Naive B cell (primary cell): ENCODE measurements at regions not wholly inside any gene's neighbourhood (a gene's known extent, or its start where the extent isn't known, plus 50 kb on each side); places are given as distances from the start of the nearest gene placed in this dataset.
"Not testable (repeated sequence)": the region's sequence is repeated elsewhere in the genome, so short reads cannot be mapped to it uniquely, and the experiment has no call there.

ENCODE experiments used
- ATAC-seq, 2 donors: fragments of 150-1000 bp; cut with Tn5 transposase; 2 replicates each; pipeline ENCODE4 v1.10.0; 2021; ENCODE audit warnings: low read depth in 2 of 2, mild to moderate bottlenecking in 2 of 2, moderate library complexity in 2 of 2
- DNase-seq: peaks from one replicate; pipeline ENCODE4 v3.0.0; 2022
- H3K27ac Mint-ChIP-seq, 6 donors: one replicate each; pipeline ENCODE4 v1.8.0; 2020 to 2022; ENCODE audit warnings: mild to moderate bottlenecking in 6 of 6, mixed read lengths in 6 of 6, moderate library complexity in 5 of 6, inconsistent platforms in 2 of 6
- H3K27me3 Mint-ChIP-seq, 3 donors: one replicate each; pipeline ENCODE4 v1.8.0; 2021 to 2022; ENCODE audit warnings: mixed read lengths in 3 of 3, mild to moderate bottlenecking in 1 of 3
- H3K36me3 Mint-ChIP-seq, 2 donors: one replicate each; pipeline ENCODE4 v1.8.0; 2020 to 2022; ENCODE audit warnings: mixed read lengths in 2 of 2, inconsistent platforms in 1 of 2, mild to moderate bottlenecking in 1 of 2
- H3K4me1 Mint-ChIP-seq, 3 donors: one replicate each; pipeline ENCODE4 v1.8.0; 2020 to 2022; ENCODE audit warnings: mixed read lengths in 3 of 3, inconsistent platforms in 1 of 3, mild to moderate bottlenecking in 1 of 3, moderate library complexity in 1 of 3
- H3K4me3 Mint-ChIP-seq, 8 donors: one replicate each; pipeline ENCODE4 v1.8.0; 2020 to 2022; ENCODE audit warnings: mild to moderate bottlenecking in 8 of 8, mixed read lengths in 8 of 8, moderate library complexity in 8 of 8, inconsistent platforms in 2 of 8
- H3K9me3 Mint-ChIP-seq, 7 donors: one replicate each; pipeline ENCODE4 v1.8.0; 2020 to 2022; ENCODE audit warnings: mixed read lengths in 7 of 7, mild to moderate bottlenecking in 5 of 7, inconsistent platforms in 2 of 7, moderate library complexity in 1 of 7

DNA sequence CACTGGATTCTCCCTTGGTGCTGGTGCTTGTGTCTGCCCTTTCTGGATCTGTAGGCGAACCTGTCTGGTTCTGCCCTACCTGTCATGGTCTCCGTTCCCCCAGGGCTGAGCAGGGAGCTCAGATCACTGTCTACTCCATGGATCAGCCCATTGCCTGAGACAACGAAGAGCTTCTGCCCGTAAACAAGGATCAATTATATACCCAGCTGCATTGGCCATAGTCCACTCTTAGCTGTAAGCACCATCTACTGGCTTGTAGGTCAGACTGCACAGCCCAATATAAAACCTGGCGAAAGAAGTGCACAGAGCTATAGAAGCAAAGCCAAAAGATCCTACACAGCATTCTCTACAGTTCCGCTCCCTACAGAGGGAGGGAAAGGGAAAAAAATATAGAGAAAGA is 181.5 kb upstream of the RPS23 start:
- Mint-ChIP-seq H3K9me3 (peaks cover 8 to 13% (median 11%) of the 10 kb centered on the region in 7 donors), H3K27ac (no peak overlapping the region), H3K4me3 (no peak overlapping the region), H3K36me3 (no peaks in the 10 kb centered on the region), H3K27me3 (no peaks in the 10 kb centered on the region), H3K4me1 (no peaks in the 10 kb centered on the region)
- DNase-seq (no peak), ATAC-seq (no peak)

DNA sequence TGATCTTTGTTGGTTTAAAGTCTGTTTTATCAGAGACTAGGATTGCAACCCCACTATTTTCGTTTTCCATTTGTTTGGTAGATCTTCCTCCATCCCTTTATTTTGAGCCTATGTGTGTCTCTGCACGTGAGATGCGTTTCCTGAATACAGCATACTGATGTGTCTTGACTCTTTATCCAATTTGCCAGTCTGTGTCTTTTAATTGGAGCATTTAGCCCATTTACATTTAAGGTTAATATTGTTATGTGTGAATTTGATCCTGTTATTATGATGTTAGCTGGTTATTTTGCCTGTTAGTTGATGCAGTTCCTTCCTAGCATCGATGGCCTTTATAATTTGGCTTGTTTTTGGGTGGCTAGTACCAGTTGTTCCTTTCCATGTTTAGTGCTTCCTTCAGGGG is 177.2 kb upstream of the RPS23 start:
- not testable (repeated sequence) for H3K36me3 Mint-ChIP-seq, H3K27me3 Mint-ChIP-seq, H3K27ac Mint-ChIP-seq, ATAC-seq, DNase-seq, H3K4me1 Mint-ChIP-seq, H3K4me3 Mint-ChIP-seq
- H3K9me3 Mint-ChIP-seq, result peaks cover 5 to 19% (median 9%) of the 10 kb centered on the region in 7 donors

DNA sequence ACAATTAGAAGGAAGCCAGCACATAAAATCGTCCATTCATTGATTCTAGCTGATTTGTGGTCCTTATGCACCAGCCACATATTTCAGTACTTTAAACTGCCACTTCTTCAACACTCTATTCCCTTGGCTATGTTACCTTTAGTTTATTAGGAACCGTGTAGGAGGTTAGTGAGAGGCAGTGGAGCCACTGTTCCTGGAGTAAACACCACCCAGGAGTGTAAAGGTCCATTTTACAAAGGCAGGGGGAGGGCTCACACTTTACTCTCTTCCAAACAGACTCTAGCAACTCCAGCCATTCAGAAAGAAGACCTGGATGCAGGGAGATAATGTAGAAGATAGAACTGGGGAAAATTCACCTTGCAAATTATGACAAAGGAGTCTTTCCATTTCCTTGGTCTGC is 170.2 kb upstream of the RPS23 start:
- peaks cover 0 to 13% (median 7%) of the 10 kb centered on the region in 7 donors for H3K9me3 Mint-ChIP-seq
- no peak for ATAC-seq
- no peak overlapping the region for H3K27ac Mint-ChIP-seq
- H3K4me3 Mint-ChIP-seq, result no peak overlapping the region
- H3K4me1 Mint-ChIP-seq, result no peaks in the 10 kb centered on the region
- H3K36me3 Mint-ChIP-seq, result no peaks in the 10 kb centered on the region
- H3K27me3 Mint-ChIP-seq, result peaks cover 0 to 9% (median 0%) of the 10 kb centered on the region in 3 donors
- no peak for DNase-seq

DNA sequence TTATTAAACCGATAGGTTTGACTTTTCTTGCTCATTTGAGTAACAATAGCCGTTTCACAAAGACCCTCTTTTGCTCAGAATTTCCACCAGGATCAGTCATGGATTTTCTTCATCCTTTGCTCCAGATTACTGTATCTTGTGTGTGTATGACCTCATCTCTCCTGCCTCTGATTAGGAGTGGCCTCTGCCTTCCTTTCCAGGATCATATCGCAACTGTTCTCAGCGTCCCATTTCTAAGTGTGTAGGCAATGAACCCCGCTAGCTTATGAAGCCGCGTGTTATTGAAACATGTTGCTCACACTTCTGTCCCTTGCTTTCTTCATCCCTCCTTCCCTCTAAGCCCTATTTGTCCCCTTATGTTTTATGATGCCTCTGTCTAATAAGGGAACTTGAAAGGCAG is 169.8 kb upstream of the RPS23 start:
- Mint-ChIP-seq H3K27me3 (peaks cover 0 to 9% (median 0%) of the 10 kb centered on the region in 3 donors), H3K9me3 (peaks cover 0 to 12% (median 7%) of the 10 kb centered on the region in 7 donors), H3K36me3 (no peaks in the 10 kb centered on the region), H3K4me3 (no peak overlapping the region), H3K4me1 (no peaks in the 10 kb centered on the region), H3K27ac (no peak overlapping the region)
- DNase-seq (no peak), ATAC-seq (no peak)

DNA sequence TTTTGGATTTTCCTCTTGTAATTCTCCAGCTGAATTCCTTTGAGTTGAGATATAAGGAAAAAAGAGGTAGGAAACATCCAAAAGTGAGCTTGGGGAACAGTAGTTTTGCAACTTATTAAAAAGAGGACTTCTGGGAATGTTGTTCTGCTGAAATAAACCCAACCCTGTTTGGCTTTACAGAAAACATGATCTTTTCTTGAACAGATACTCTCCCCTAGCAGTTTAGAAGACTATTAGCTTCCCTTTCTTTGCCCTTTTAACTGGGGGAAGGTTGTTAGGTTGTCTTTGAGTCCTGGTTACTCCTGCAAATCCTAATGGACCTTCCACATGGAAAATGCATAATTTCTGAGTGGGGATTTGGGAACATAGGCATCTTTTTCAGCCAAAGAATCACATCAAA is 168.7 kb upstream of the RPS23 start:
- H3K27ac Mint-ChIP-seq, result no peak overlapping the region
- H3K9me3 Mint-ChIP-seq, result peaks cover 0 to 4% (median 1%) of the 10 kb centered on the region in 7 donors
- DNase-seq (no peak), ATAC-seq (no peak)
- H3K4me3 Mint-ChIP-seq, result no peak overlapping the region
- H3K36me3 Mint-ChIP-seq, result no peaks in the 10 kb centered on the region
- H3K4me1 Mint-ChIP-seq, result no peaks in the 10 kb centered on the region
- peaks cover 0 to 9% (median 0%) of the 10 kb centered on the region in 3 donors for H3K27me3 Mint-ChIP-seq

DNA sequence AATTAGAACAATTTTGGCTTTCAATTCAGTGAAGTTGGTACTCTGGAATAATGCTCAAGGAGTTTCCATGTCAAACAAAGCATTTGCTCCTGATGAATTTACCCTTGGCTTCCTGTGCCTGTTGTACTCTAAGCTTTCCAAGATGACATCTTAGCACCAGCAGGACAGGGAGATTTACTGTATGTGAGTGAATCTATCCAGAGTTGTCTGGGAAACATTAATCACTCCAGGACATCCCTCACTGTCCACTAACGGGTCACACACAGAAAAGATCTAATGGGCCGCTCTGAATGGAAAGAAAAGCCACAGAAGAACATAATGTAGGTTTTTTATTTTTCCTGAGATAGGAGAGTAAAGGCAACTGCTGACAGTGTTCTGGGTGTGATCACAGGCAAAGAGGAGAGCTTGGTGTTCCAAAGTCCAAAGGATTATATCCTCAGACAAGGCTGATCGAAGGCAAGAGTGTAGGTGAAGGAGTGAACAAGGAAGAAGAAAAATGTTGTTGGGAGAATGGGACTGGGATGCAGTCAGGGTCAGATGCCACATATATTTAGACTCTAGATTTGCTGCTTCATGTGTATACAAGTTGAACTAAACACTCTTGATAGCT is 167.7 kb upstream of the RPS23 start:
- Mint-ChIP-seq H3K4me3 (no peak overlapping the region), H3K4me1 (no peaks in the 10 kb centered on the region), H3K9me3 (peaks cover 0 to 2% (median 1%) of the 10 kb centered on the region in 7 donors), H3K36me3 (no peaks in the 10 kb centered on the region), H3K27ac (no peak overlapping the region), H3K27me3 (peaks cover 0 to 9% (median 0%) of the 10 kb centered on the region in 3 donors)
- ATAC-seq, result no peak
- no peak for DNase-seq

DNA sequence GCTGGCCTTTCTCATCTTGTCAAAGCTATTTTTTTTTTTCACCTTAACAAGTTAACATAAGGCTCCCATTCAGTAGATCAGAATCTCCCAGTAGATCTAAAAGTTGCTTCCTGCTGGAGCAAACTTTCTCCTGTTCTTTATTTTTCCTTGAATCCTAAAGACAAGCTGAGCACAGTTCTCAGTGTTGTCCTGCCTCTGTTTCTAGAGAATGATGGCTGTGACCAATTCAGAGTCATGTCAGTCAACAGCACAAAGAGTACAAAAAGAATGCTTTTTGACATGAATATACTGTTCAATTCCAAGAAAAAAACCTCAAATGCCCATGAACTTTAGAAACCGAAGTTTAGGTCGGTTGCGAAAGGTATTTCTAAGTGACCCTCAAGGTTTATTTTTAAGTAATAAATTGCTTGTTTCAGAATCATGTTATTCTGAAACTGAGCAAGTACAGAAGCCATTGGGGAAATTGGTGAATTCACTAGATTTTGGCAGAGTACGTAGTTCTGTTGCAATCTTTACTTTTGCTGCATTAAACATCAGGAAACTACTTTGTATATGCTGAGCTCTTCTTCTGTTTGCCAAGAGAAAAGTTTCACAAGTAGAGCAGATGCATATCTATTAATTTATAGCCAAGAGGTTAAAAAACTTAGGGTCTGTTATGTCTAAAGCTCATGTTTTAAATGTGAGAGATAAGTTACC is 161.7 kb upstream of the RPS23 start:
- ATAC-seq, result no peak
- no peaks in the 10 kb centered on the region for H3K4me1 Mint-ChIP-seq
- no peaks in the 10 kb centered on the region for H3K36me3 Mint-ChIP-seq
- H3K4me3 Mint-ChIP-seq, result no peak overlapping the region
- DNase-seq, result no peak
- peaks cover 0 to 12% (median 6%) of the 10 kb centered on the region in 7 donors for H3K9me3 Mint-ChIP-seq
- H3K27me3 Mint-ChIP-seq, result peaks cover 0 to 9% (median 8%) of the 10 kb centered on the region in 3 donors
- H3K27ac Mint-ChIP-seq, result no peak overlapping the region

DNA sequence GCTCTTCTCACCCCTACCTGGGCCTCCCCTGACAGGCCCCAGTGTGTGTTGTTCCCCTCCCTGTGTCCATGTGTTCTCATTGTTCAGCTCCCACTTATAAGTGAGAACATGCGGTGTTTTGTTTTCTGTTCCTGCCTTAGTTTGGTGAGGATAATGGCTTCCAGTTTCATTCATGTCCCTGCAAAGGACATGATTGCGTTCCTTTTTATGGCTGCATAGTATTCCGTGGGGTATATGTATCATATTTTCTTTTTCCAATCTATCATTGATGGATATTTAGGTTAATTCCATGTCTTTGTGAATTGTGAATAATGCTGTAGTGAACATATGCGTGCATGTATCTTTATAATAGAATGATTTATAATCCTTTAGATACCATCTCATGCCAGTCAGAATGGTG is 159.4 kb upstream of the RPS23 start:
- DNase-seq, H3K27ac Mint-ChIP-seq, H3K27me3 Mint-ChIP-seq, H3K4me3 Mint-ChIP-seq, ATAC-seq, H3K4me1 Mint-ChIP-seq, H3K36me3 Mint-ChIP-seq: not testable (repeated sequence)
- peaks cover 0 to 15% (median 7%) of the 10 kb centered on the region in 7 donors for H3K9me3 Mint-ChIP-seq

DNA sequence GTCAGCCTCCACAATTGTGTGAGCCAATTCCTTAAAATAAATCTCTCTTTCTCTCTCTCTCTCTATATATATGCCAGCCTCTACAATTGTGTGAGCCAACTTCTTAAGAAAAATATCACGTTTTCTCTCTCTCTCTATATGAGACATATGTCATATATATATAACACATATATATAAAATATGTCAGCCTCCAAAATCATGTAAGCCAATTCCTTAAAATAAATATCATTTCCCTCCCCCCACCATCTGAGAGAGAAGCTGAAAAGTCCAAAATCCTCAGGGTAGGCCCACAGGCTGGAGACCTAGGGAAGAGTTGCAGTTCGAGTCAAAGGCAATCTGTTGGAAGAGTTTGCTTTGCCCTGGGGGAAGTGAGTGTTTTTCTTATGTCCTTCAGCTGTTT is 158.1 kb upstream of the RPS23 start:
- H3K27ac Mint-ChIP-seq, result no peak overlapping the region
- no peak overlapping the region for H3K4me3 Mint-ChIP-seq

DNA sequence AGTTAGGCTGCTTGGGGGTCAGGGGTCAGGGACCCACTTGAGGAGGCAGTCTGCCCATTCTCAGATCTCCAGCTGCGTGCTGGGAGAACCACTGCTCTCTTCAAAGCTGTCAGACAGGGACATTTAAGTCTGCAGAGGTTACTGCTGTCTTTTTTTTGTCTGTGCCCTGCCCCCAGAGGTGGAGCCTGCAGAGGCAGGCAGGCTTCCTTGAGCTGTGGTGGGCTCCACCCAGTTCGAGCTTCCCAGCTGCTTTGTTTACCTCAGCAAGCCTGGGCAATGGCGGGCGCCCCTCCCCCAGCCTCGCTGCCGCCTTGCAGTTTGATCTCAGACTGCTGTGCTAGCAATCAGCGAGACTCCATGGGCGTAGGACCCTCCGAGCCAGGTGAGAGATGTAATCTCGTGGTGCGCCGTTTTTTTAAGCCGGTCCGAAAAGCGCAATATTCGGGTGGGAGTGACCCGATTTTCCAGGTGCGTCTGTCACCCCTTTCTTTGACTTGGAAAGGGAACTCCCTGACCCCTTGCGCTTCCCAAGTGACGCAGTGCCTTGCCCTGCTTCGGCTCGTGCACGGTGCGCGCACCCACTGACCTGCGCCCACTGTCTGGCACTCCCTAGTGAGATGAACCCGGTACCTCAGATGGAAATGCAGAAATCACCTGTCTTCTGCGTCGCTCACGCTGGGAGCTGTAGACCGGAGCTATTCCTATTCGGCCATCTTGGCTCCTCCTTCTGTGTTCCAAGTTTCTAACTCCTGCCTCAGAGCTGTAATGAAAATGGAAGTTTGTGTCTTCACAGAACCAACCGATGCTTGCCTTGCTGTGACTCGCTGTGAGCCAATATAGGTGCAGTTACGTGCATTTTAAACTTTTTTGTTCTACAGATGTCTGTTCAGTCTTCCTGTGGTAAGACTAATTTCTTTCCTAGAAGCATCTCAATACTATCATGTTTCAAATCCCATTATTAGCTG is 156.8 kb upstream of the RPS23 start:
- H3K4me1 Mint-ChIP-seq, H3K27ac Mint-ChIP-seq, H3K36me3 Mint-ChIP-seq, DNase-seq, H3K27me3 Mint-ChIP-seq, ATAC-seq, H3K4me3 Mint-ChIP-seq: not testable (repeated sequence)
- H3K9me3 Mint-ChIP-seq, result peaks cover 0 to 15% (median 6%) of the 10 kb centered on the region in 7 donors

More for the DNA sequence above, 158.1 kb upstream of the RPS23 start:
- H3K27me3 Mint-ChIP-seq, result peaks cover 0 to 9% (median 4%) of the 10 kb centered on the region in 3 donors
- no peak for ATAC-seq
- no peaks in the 10 kb centered on the region for H3K4me1 Mint-ChIP-seq
- DNase-seq, result no peak
- no peaks in the 10 kb centered on the region for H3K36me3 Mint-ChIP-seq
- H3K9me3 Mint-ChIP-seq, result peaks cover 0 to 15% (median 6%) of the 10 kb centered on the region in 7 donors

DNA sequence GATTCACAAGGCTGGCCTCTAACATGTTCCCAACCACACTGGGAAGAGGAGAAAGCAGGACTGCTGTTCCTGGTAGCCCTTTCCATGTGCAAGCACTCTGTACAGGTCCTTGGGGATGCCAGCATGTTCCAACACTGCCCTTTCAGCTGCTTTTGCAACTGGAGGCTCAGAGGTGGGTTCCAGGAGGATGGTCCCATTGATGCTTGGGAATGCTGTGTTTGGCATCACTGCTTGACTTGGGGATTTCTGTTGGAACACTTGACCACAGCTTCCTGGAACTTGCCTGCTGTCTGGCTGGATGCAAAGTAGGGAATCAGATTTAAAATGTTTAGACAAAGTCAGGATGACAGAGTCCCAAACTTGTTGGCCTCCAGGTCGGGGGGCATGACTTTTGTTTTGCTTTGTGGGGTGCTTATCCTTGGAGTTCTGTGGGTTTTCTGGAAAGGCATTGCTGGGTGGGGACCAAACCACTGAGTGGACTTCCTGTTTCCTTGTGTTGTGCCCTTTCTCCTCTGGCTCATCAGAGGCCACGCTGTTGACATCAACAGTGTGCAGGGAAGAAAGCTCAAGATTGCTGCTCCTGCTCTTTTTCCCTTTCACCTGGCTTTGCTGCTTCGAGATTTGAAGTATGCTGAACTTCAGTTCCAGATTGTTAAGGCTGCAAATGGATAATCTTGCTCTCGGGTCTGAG is 148.5 kb upstream of the RPS23 start:
- Mint-ChIP-seq H3K9me3 (peaks cover 0 to 6% (median 1%) of the 10 kb centered on the region in 7 donors), H3K27ac (no peak overlapping the region), H3K36me3 (no peaks in the 10 kb centered on the region), H3K27me3 (no peaks in the 10 kb centered on the region), H3K4me1 (no peaks in the 10 kb centered on the region), H3K4me3 (no peak overlapping the region)
- DNase-seq (no peak), ATAC-seq (no peak)

DNA sequence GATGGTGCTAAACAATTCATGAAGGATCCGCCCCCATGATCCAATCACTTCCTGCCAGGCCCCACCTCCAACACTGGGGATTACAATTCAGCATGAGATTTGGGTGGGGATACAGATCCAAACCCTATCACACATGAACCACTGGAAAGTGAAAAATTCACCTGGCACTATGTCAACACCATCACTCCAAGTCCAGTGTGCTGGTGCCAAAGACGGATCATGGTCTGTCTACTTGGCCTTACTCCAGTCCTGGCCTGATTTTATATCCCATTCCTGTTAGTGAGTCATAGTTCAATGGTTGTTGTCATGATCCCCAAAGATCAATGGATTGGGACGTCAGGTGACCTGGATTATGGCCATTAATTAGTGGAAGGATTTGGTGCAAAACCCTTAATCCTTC is 147.4 kb upstream of the RPS23 start:
- Mint-ChIP-seq H3K9me3 (peaks cover 0 to 6% (median 1%) of the 10 kb centered on the region in 7 donors), H3K27ac (no peak overlapping the region), H3K4me1 (no peaks in the 10 kb centered on the region), H3K27me3 (no peaks in the 10 kb centered on the region), H3K36me3 (no peaks in the 10 kb centered on the region), H3K4me3 (no peak overlapping the region)
- no peak for ATAC-seq
- DNase-seq, result no peak

DNA sequence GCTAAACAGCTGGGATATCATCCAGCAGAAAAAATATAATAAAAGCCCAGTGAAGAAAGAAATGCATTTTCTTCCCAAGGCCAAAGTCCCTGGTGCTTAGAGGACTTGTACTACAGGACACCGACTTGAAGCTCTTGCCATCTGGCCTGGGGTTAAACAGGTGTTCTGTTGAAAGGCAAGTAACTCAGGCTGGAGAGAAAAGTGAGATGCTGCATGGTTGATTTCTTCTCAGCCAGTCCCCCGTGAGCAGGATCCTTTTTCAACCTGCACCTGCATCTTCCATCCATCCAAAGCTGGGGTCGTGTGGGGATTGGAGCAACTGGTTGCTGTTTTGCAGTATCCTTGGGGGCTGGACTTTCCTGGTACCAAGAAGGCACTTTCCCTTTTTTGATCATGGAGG is 146.1 kb upstream of the RPS23 start:
- no peaks in the 10 kb centered on the region for H3K4me1 Mint-ChIP-seq
- DNase-seq (no peak), ATAC-seq (no peak)
- no peaks in the 10 kb centered on the region for H3K27me3 Mint-ChIP-seq
- H3K9me3 Mint-ChIP-seq, result peaks cover 0 to 6% (median 1%) of the 10 kb centered on the region in 7 donors
- H3K27ac Mint-ChIP-seq, result no peak overlapping the region
- no peak overlapping the region for H3K4me3 Mint-ChIP-seq
- H3K36me3 Mint-ChIP-seq, result no peaks in the 10 kb centered on the region
